ENCODE measurements at regions not wholly inside any gene's neighbourhood (a gene's known extent, or its start where the extent isn't known, plus 50 kb on each side); places are given as distances from the start of the nearest gene placed in this dataset.

DNA sequence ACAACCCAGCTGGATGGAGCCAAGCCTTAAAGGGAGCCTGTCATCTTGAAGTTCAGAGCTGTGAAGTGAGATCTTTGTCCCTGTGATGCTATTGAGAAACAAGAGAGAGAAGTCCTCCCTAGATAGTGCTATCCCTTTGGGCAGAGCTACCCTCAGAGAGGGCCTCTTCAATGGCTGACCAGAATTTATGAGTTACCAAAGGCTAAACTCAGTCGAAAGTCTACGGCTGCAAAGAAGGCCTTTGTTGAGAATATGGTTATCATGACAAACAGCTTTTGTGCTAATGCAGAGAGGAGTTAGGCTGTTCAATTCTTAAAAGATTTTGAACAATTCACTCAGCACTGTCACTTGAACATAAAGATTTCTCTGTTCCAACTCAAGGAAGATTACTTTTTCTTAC lies 65.9 kb upstream of the C3orf80 start:
- H3K4me3 Mint-ChIP-seq = no peak overlapping the region
- no peak overlapping the region for H3K27ac Mint-ChIP-seq
- H3K9me3 Mint-ChIP-seq = no peaks in the 10 kb centered on the region
- H3K27me3 Mint-ChIP-seq = peaks cover 5% of the 10 kb centered on the region
- no peaks in the 10 kb centered on the region for H3K36me3 Mint-ChIP-seq (ENCODE audit: low read depth)
- H3K4me1 Mint-ChIP-seq (ENCODE audit: low read depth) = peaks cover 3% of the 10 kb centered on the region

DNA sequence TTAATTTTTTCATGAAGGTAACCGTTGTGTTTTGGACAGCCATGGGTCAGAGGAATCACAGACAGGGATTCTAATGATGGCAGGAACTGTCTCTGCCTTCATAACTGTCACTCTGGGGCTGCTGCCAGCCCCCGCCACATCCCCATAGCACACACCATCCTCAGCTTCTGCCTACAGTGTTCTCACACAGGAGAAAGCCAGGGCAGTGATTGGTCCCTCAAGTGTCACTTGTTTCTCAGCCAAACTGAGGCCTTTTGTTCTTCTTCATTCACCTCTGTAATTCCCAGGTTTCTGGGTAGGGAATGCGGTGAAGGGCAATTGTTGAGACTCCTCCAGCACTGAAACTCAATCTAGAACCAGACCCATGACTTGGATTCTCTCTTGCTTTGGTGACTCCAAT lies 65.4 kb upstream of the C3orf80 start:
- Mint-ChIP-seq H3K4me1 (ENCODE audit: low read depth) (no peaks in the 10 kb centered on the region), H3K36me3 (ENCODE audit: low read depth) (no peaks in the 10 kb centered on the region), H3K9me3 (no peaks in the 10 kb centered on the region), H3K27ac (no peak overlapping the region), H3K4me3 (no peak overlapping the region), H3K27me3 (peaks cover 5% of the 10 kb centered on the region)

DNA sequence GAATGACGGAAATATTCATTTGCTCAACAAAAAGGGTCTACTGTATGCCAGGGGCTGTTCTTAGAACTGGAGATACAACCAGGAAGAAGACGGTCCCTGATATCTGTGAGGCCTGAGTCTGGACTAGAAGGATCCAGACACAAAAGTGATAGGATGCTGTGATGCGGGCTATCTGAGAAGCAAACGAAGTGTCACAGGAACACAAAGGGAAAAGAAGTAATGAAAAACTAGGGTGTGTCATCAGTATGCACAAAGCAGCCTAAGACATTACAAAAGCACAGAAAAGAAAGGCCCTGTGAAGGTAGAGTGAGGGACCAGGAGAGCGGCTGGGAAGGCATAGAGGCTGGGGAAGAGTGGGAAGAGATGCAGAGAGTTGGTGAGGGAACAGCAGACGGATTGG lies 63.3 kb upstream of the C3orf80 start:
- peaks cover 8% of the 10 kb centered on the region for H3K27me3 Mint-ChIP-seq
- no peaks in the 10 kb centered on the region for H3K4me1 Mint-ChIP-seq (ENCODE audit: low read depth)
- no peaks in the 10 kb centered on the region for H3K9me3 Mint-ChIP-seq
- H3K36me3 Mint-ChIP-seq (ENCODE audit: low read depth) = no peaks in the 10 kb centered on the region
- H3K4me3 Mint-ChIP-seq = no peak overlapping the region
- no peak overlapping the region for H3K27ac Mint-ChIP-seq

DNA sequence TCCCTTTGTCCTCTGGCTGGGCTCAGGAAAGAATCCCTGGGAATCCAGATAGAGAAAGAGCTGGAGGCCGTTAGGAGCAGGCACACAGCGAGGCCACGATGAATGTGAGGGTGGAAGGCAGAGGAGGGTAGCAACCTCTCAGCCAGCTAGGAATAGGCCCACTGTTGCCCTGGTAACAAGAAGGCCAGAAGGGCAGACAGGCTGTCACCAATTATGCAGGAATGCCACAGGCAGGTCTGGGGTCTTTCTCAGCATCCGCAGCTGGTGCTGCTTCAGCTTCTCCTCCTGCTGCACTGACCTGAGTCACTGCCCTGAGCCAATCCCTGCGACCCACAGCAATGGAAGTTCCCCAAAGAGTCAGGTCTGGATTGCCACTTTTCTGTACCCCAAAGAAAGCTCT lies 62.8 kb upstream of the C3orf80 start:
- Mint-ChIP-seq H3K4me1 (ENCODE audit: low read depth) (no peaks in the 10 kb centered on the region), H3K27me3 (peaks cover 8% of the 10 kb centered on the region), H3K9me3 (no peaks in the 10 kb centered on the region), H3K4me3 (no peak overlapping the region), H3K27ac (no peak overlapping the region), H3K36me3 (ENCODE audit: low read depth) (no peaks in the 10 kb centered on the region)

DNA sequence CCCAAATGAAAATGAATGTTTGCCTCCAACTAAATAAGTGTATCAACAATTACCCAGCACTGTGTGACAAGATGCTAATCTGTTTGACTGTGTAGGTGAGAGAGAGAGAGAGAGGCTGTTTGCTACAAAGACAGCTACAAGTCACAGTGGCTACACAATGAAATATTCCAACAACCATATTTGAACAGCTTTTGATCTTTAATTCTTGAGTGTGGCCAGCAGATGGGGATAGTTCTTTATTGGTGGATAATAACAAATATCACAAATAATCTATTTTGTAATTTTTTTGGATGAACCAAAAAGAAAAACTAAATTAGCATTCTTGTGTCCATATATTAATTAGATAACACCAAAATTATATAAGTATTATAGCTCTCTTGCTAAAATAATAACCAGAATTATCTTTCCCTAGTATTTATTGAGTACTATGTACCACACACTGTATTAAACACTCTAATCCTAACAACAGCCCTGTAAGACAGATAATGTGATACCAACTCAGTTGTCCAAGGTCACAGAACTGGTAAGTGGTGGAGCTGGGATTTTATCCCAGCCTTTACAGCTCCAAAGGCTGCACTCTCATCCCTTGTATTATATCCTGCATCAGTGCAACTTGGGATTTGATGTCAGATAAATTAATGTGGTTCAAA lies 61.9 kb upstream of the C3orf80 start:
- Mint-ChIP-seq H3K4me1 (ENCODE audit: low read depth) (no peaks in the 10 kb centered on the region), H3K27ac (no peak overlapping the region), H3K36me3 (ENCODE audit: low read depth) (no peaks in the 10 kb centered on the region), H3K4me3 (no peak overlapping the region), H3K9me3 (no peaks in the 10 kb centered on the region), H3K27me3 (peaks cover 8% of the 10 kb centered on the region)

DNA sequence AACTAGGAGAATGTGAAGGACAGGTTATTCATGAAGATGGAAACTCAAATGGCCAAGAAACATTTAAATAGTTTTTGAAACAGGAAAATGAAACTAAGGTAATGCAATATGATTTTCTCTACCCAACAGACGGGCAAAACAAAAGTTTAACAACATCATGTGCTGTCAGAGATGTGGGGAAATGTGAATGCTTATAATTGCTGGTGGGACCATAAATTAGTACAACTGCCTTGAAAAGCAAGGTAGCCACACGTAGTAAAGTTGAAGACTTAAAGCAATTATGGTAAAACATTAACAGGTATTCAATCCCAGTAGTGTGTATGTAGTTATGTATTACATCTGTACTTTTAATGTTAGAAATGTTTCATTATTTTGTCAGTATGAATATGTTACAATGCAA lies 57.0 kb upstream of the C3orf80 start:
- no peak overlapping the region for H3K4me3 Mint-ChIP-seq
- H3K4me1 Mint-ChIP-seq (ENCODE audit: low read depth) = no peaks in the 10 kb centered on the region
- H3K27me3 Mint-ChIP-seq = peaks cover 3% of the 10 kb centered on the region
- no peak overlapping the region for H3K27ac Mint-ChIP-seq
- H3K9me3 Mint-ChIP-seq = no peaks in the 10 kb centered on the region
- no peaks in the 10 kb centered on the region for H3K36me3 Mint-ChIP-seq (ENCODE audit: low read depth)

DNA sequence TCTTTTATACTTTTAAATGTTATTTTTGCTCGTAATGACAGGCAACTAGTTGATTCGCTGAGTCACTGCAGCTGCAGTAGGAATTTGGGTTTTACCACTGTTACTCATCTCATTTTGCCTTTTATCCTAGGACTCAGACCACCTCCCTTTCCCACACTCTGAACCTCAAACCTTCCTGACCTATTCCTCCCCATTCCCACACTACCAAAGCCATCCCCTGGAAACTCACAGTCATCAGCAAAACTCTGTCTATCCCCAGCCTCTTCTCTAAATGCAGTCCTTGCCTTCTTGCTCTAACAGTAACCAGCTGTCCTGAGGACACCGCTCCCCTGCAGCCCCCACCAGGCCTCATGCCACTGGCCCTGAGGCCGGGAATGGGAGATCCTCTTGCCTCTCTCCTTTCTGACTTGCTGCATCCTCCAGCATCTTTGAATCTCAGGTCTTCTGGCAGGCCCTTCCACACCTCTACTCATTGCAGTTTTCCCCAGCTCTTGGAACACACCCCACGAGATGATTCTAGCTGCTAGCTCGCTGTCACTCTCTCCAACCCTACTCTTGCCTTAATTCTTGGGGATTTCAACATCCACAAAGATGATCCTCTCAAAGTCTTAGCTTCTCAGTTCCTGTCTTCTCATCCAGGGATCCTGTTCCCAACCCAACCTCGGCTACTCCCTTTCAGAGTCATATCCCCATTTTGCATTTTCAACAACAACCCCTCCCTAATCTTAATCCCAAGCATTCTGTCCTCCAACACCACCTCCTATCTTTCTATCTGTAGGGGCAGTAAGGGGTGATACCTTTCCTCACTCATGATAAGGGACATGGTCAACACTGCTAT lies 55.9 kb upstream of the C3orf80 start:
- H3K4me3 Mint-ChIP-seq = no peak overlapping the region
- H3K27me3 Mint-ChIP-seq = peaks cover 3% of the 10 kb centered on the region
- no peaks in the 10 kb centered on the region for H3K4me1 Mint-ChIP-seq (ENCODE audit: low read depth)
- no peak overlapping the region for H3K27ac Mint-ChIP-seq
- no peaks in the 10 kb centered on the region for H3K9me3 Mint-ChIP-seq
- no peaks in the 10 kb centered on the region for H3K36me3 Mint-ChIP-seq (ENCODE audit: low read depth)

DNA sequence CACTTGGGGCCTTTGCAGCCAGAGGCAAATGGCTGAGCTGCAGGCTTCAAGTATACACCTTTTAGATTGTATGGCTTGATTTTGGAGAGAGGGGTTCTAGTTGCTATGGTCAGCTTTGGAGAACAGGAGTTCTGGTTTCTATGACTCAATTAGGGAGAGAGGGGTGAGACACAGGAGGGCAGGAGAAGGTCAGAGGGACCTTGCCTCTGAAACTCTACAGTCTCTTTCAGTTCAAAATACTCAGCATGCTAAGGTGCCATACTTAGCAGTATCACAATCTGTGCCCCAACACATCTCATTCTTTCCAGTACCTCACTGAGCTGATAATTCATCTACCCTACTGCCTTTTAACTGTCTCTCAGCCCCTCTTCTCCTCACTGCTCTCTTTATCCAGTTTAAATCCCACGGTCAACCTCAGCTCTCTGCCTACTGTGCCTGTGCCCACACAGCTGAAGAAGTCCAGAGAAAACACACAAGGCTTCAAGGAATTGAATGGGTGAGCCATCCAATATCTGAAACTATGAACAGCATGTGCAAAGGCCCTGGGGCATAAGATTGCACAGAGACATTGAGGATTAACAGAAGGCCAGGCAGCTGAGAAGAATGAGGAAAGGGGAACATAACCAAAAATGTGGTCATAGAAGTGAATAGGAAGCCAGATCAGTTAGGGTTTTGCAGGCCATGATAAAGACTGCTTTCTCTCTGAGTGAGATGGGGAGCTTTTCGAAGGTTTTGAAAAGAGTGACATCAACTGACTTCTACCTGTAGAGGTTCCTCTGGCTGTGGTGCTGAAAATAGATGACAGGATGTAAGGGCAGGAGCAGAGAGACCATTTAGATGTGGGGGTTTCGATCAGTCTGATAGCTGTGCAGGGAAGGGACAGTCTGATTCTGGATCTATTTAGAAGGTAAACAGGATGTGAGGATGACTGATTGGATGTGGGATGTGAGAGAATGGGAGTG lies 54.5 kb upstream of the C3orf80 start:
- no peak overlapping the region for H3K27ac Mint-ChIP-seq
- H3K4me1 Mint-ChIP-seq (ENCODE audit: low read depth) = no peaks in the 10 kb centered on the region
- no peaks in the 10 kb centered on the region for H3K27me3 Mint-ChIP-seq
- no peaks in the 10 kb centered on the region for H3K36me3 Mint-ChIP-seq (ENCODE audit: low read depth)
- no peaks in the 10 kb centered on the region for H3K9me3 Mint-ChIP-seq
- H3K4me3 Mint-ChIP-seq = no peak overlapping the region

DNA sequence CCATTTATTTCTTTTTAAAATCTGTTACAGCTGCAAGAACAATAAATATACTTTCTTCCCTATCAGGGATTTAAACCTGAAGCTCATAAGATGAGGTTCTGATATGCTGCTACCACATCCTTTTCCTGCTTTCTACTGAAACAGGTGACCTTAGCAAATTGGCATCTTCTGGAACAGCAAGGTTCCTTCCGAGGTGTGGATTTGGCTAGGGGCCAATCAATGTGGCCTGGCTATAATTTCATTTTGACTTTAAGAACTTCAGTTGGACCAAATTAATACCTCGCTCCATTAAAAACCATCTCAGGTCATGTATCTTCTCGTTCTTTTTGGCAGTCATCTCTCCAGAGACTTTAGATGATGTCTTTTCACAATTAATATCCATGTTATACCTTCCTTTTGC lies 53.4 kb upstream of the C3orf80 start:
- no peaks in the 10 kb centered on the region for H3K4me1 Mint-ChIP-seq (ENCODE audit: low read depth)
- no peaks in the 10 kb centered on the region for H3K36me3 Mint-ChIP-seq (ENCODE audit: low read depth)
- no peak overlapping the region for H3K27ac Mint-ChIP-seq
- H3K9me3 Mint-ChIP-seq = no peaks in the 10 kb centered on the region
- no peaks in the 10 kb centered on the region for H3K27me3 Mint-ChIP-seq
- H3K4me3 Mint-ChIP-seq = no peak overlapping the region

DNA sequence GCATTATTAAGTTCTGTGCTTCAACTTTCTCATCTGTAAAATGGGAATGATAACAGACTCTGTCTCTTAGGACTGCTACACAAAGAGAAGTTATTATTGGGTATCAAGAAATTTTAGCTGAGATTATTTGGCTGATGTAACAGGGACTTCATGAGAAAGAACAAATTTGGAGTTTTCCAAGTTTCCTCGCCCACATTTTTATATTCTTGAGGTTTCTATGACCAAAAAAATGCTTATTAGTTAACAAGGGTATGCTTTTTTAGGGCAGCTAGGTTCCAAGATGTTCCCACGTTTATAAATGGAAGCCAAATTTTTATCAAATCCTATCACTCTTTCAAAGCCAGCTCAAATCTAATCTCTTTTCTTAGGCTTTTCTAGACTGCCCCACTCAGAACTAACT lies 50.6 kb upstream of the C3orf80 start:
- Mint-ChIP-seq H3K4me3 (no peak overlapping the region), H3K4me1 (ENCODE audit: low read depth) (no peaks in the 10 kb centered on the region), H3K36me3 (ENCODE audit: low read depth) (no peaks in the 10 kb centered on the region), H3K27me3 (peaks cover 1% of the 10 kb centered on the region), H3K9me3 (peaks cover 4% of the 10 kb centered on the region), H3K27ac (no peak overlapping the region)
